Gastroesophageal sphincter (tissue), 2 donors: ENCODE measurements at regions not wholly inside any gene's neighbourhood (a gene's known extent, or its start where the extent isn't known, plus 50 kb on each side); places are given as distances from the start of the nearest gene placed in this dataset.

ENCODE experiments used
- POLR2A ChIP-seq, 2 donors: fragments of 450-650 bp; IDR thresholded peaks; one replicate each; pipeline ENCODE4 v1.6.1; 2017; ENCODE audit warnings: antibody characterized with exemption in 2 of 2, mild to moderate bottlenecking in 2 of 2, moderate library complexity in 1 of 2
- POLR2AphosphoS5 ChIP-seq: sonication (generic); formaldehyde crosslinking; IDR thresholded peaks from one replicate; pipeline ENCODE4 v1.6.1; 2017; ENCODE audit warnings: antibody characterized with exemption

- TF ChIP-seq POLR2AphosphoS5 (no peak), POLR2A (IDR thresholded peaks at IDR 0.05) (no peak)
Observed at GRCh38 chr21:26246073-26246472, 75.5 kb upstream of the APP start.
